ENCODE measurements at regions not wholly inside any gene's neighbourhood (a gene's known extent, or its start where the extent isn't known, plus 50 kb on each side); places are given as distances from the start of the nearest gene placed in this dataset.

- DNase-seq (ENCODE audit: low spot score): no peak
- intact Hi-C loops (cut with DNase I): no loop called here
These were observed 249.4 kb upstream of the HS6ST1 start for GRCh38 chr2:128568106-128568505.

GRCh38 chr2:128573116-128573515, 254.4 kb upstream of the HS6ST1 start:
- intact Hi-C loops (cut with DNase I): no loop called here
- DNase-seq (ENCODE audit: low spot score): no peak

- intact Hi-C loops (cut with DNase I): no loop called here
- DNase-seq (ENCODE audit: low spot score): no peak
These were observed 254.9 kb upstream of the HS6ST1 start for GRCh38 chr2:128573531-128573930.

GRCh38 chr2:128577141-128577930, 258.7 kb upstream of the HS6ST1 start:
- intact Hi-C loops (cut with DNase I): no loop called here
- no peak for DNase-seq (ENCODE audit: low spot score)

- intact Hi-C loops (cut with DNase I): no loop called here
These were observed 260.0 kb upstream of the HS6ST1 start for GRCh38 chr2:128578406-128579390.

GRCh38 chr2:128579825-128580224, 261.2 kb upstream of the HS6ST1 start:
- no peak for DNase-seq (ENCODE audit: low spot score)
- intact Hi-C loops (cut with DNase I): no loop called here

More at GRCh38 chr2:128578406-128579390, 260.0 kb upstream of the HS6ST1 start:
- no peak for DNase-seq (ENCODE audit: low spot score)

- no peak for DNase-seq (ENCODE audit: low spot score)
- intact Hi-C loops (cut with DNase I): no loop called here
These were observed 262.6 kb upstream of the HS6ST1 start for GRCh38 chr2:128580988-128581848.

GRCh38 chr2:128581849-128582244, 263.2 kb upstream of the HS6ST1 start:
- DNase-seq (ENCODE audit: low spot score): no peak
- intact Hi-C loops (cut with DNase I): no loop called here

- intact Hi-C loops (cut with DNase I): no loop called here
- DNase-seq (ENCODE audit: low spot score): no peak
These were observed 265.7 kb upstream of the HS6ST1 start for GRCh38 chr2:128584296-128584890.

GRCh38 chr2:128585706-128586105, 267.0 kb upstream of the HS6ST1 start:
- no peak for DNase-seq (ENCODE audit: low spot score)
- intact Hi-C loops (cut with DNase I): no loop called here

- intact Hi-C loops (cut with DNase I): no loop called here
- no peak for DNase-seq (ENCODE audit: low spot score)
These were observed 271.0 kb upstream of the HS6ST1 start for GRCh38 chr2:128589681-128590080.

GRCh38 chr2:128590309-128591021, 271.8 kb upstream of the HS6ST1 start:
- intact Hi-C loops (cut with DNase I): no loop called here
- no peak for DNase-seq (ENCODE audit: low spot score)

GRCh38 chr2:128591022-128591860, 272.6 kb upstream of the HS6ST1 start:
- no peak for DNase-seq (ENCODE audit: low spot score)
- intact Hi-C loops (cut with DNase I): no loop called here

GRCh38 chr2:128591861-128592822, 273.5 kb upstream of the HS6ST1 start:
- DNase-seq (ENCODE audit: low spot score): no peak
- intact Hi-C loops (cut with DNase I): no loop called here

- DNase-seq (ENCODE audit: low spot score): no peak
- intact Hi-C loops (cut with DNase I): no loop called here
These were observed 274.8 kb upstream of the HS6ST1 start for GRCh38 chr2:128593518-128593878.

GRCh38 chr2:128593879-128594650, 275.4 kb upstream of the HS6ST1 start:
- no peak for DNase-seq (ENCODE audit: low spot score)
- intact Hi-C loops (cut with DNase I): no loop called here

Measured in posterior vena cava (tissue), 2 donors.